ENCODE measurements at regions not wholly inside any gene's neighbourhood (a gene's known extent, or its start where the extent isn't known, plus 50 kb on each side); places are given as distances from the start of the nearest gene placed in this dataset.

- Histone ChIP-seq H3K27me3 (no peaks in the 10 kb centered on the region), H3K36me3 (no peaks in the 10 kb centered on the region), H3K4me1 (no peaks in the 10 kb centered on the region), H3K4me3 (no peak overlapping the region), H3K9me3 (no peaks in the 10 kb centered on the region), H3K27ac (no peak overlapping the region)
- in situ Hi-C loops (cut with MboI; ENCODE audit: low pct_ligation_motif_present in 1 of 4, low pct_unique_long_range_greater_than_20kb in 1 of 4, low sequenced_read_pairs in 3 of 4): no loop called here
- intact Hi-C loops (cut with DNase I; ENCODE audit: low total_unique reads): no loop called here
- TF ChIP-seq POLR2AphosphoS5 (IDR thresholded peaks at IDR 0.05) (no peak), POLR2A (IDR thresholded peaks at IDR 0.05) (no peak), CTCF (IDR thresholded peaks at IDR 0.05) (no peak), EP300 (IDR thresholded peaks at IDR 0.05; ENCODE audit: low read depth) (no peak)
- DNase-seq: no peak
Observed at GRCh38 chr11:95461858-95462257, 230.9 kb upstream of the SESN3 start.

DNA sequence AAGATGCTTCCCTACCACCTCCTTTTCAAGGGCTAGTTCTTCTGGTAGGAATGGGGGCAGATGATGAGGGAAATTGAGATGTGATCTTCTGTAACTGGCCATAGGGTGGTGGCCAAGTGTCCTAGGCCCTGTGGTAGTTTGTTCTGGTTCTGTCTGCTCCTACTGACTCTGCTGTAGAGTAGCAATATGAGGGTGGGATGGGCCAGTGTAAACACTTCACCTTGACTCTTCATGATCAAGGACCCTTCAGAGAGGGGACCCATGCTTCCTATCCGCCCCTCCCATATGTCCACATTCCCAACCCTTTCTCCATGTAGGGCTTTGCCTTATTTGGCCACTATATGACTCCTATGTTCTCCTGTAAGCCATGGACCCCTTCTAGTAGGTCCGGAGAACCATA is 230.3 kb upstream of the SESN3 start:
- TF ChIP-seq EP300 (IDR thresholded peaks at IDR 0.05; ENCODE audit: low read depth): no peak
- no peak for TF ChIP-seq CTCF (IDR thresholded peaks at IDR 0.05)
- no peak for TF ChIP-seq POLR2AphosphoS5 (IDR thresholded peaks at IDR 0.05)
- no peak for TF ChIP-seq POLR2A (IDR thresholded peaks at IDR 0.05)
- Histone ChIP-seq H3K27me3 (no peaks in the 10 kb centered on the region), H3K4me1 (no peaks in the 10 kb centered on the region), H3K4me3 (no peak overlapping the region), H3K9me3 (no peaks in the 10 kb centered on the region), H3K27ac (no peak overlapping the region), H3K36me3 (no peaks in the 10 kb centered on the region)
- in situ Hi-C loops (cut with MboI; ENCODE audit: low pct_ligation_motif_present in 1 of 4, low pct_unique_long_range_greater_than_20kb in 1 of 4, low sequenced_read_pairs in 3 of 4): no loop called here
- intact Hi-C loops (cut with DNase I; ENCODE audit: low total_unique reads): no loop called here
- 84 to 93% methylated on average over 2 of the region's 2 CpGs for WGBS, 2 donors (ENCODE audit: low coverage in 1 of 2)
- DNase-seq: no peak

DNA sequence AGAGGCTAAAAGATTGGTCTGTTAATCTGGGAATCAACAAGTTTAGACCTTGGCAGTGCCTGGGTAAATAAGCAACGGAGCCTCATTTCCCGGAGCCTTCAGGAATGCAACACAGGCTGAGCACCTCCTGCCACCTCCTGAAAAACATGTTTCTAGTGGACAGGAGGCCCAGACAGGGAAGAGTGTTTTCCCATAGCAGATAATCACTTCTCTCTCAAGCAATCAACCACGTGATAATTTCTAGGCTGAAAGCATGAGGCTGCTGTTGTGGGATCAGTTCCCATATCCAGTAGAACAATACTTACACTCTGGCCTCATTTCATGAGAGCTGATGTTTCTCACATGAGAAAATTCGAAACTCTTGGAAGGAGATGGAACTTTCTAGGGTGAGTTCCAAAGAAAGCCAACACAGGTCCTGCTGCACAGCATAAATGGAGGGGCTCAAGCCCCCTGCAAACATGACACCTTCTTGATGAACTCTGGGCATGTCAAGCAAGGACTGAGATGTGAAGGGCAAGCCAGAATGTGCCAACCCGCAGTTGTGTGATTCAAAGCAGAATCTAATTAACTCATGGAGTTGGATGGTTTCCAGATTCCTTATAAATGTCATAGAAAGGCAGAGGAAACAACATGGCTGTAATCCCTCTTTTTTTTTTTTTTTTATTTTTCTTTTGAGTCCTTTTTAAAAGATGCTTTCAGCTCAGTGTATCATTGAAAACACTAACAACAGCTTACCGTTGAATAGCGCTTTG is 228.5 kb upstream of the SESN3 start:
- no peak for TF ChIP-seq EP300 (IDR thresholded peaks at IDR 0.05; ENCODE audit: low read depth)
- H3K9me3 ChIP-seq: no peaks in the 10 kb centered on the region
- no peak for DNase-seq
- H3K4me3 ChIP-seq: no peak overlapping the region
- no peaks in the 10 kb centered on the region for H3K36me3 ChIP-seq
- intact Hi-C loops (cut with DNase I; ENCODE audit: low total_unique reads): no loop called here
- H3K4me1 ChIP-seq: no peaks in the 10 kb centered on the region
- no peak overlapping the region for H3K27ac ChIP-seq
- 65 to 81% methylated on average over 2 to 7 of the region's 7 CpGs for WGBS, 2 donors (ENCODE audit: low coverage in 1 of 2)
- in situ Hi-C loops (cut with MboI; ENCODE audit: low pct_ligation_motif_present in 1 of 4, low pct_unique_long_range_greater_than_20kb in 1 of 4, low sequenced_read_pairs in 3 of 4): no loop called here
- H3K27me3 ChIP-seq: no peaks in the 10 kb centered on the region

- Histone ChIP-seq H3K27me3 (no peaks in the 10 kb centered on the region), H3K27ac (no peak overlapping the region), H3K36me3 (no peaks in the 10 kb centered on the region), H3K4me3 (no peak overlapping the region), H3K9me3 (no peaks in the 10 kb centered on the region), H3K4me1 (no peaks in the 10 kb centered on the region)
- TF ChIP-seq CTCF (IDR thresholded peaks at IDR 0.05) (no peak), EP300 (IDR thresholded peaks at IDR 0.05; ENCODE audit: low read depth) (no peak), POLR2A (IDR thresholded peaks at IDR 0.05) (no peak)
- no peak for DNase-seq
- intact Hi-C loops (cut with DNase I; ENCODE audit: low total_unique reads) (no loop called here), in situ Hi-C loops (cut with MboI; ENCODE audit: low pct_ligation_motif_present in 1 of 4, low pct_unique_long_range_greater_than_20kb in 1 of 4, low sequenced_read_pairs in 3 of 4) (no loop called here)
- WGBS, 2 donors (ENCODE audit: low coverage in 1 of 2): 94 to 95% methylated on average over 4 to 7 of the region's 7 CpGs
Observed at GRCh38 chr11:95456714-95457491, 225.9 kb upstream of the SESN3 start.

Measured in transverse colon (tissue), 4 donors.